OCI-M2 (cell line): ENCODE measurements at regions not wholly inside any gene's neighbourhood (a gene's known extent, or its start where the extent isn't known, plus 50 kb on each side); places are given as distances from the start of the nearest gene placed in this dataset.

Experiments used
- DNase-seq: peaks from one replicate; lab custom pipeline; 2025; ENCODE audit not compliant: unreplicated experiment; lab: John Stamatoyannopoulos, UW

DNA sequence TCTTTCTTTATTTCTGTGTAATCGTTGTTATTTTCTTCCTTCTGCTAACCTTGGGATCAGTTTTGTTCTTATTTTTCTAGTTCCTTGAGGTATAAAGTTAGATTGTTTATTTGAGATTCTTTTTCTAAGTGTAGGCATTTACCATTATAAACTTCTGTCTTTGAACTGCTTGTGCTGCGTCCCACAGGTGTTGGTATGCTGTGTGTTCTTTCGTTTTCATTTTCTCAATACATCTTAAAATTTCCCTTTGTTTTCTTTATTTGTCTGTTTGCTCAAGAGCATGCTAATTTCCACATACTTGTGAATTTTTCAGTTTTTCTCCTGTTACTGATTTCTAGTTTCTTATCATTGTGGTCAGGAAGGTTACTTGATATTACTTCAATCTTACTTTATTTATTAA is 873.8 kb upstream of the GCFC2 start:
- no peak for DNase-seq

DNA sequence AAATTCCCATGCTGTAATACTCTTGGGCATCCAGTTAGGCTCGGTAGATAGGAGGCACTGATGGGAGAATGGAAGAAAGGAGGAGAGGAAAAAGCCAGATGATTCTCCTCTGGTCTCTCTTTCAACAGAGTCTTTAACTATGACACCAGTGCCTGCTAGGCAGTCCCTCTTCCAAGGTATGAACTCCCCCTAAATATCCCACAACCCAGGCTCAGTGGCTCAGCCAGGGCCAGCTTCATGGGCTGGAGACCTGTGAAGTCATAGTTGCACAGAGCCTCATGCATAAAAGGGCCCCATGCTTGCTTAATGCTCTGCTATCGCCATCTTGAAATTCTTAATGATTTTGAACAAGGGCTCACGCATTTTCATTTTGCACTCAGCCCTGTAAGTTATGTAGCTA is 869.2 kb upstream of the GCFC2 start:
- no peak for DNase-seq

DNA sequence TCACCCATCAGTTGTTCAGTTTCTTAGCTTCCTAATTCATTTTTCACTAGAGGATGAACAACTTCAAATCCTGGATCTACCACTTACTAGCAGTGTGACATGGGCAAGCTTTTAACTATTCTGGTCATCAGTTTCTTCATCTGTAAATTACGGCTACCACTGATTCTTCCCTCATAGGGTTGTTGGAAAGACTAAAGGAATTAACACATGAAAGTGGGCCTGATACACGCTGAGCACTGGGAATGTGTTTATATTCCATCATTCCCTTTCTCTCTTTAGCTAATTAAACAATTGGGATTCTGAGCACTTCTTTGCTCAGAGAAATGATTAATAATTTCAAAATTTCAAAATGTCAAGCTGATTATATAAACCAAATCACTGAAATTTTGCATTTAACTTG is 862.3 kb upstream of the GCFC2 start:
- DNase-seq = no peak

DNA sequence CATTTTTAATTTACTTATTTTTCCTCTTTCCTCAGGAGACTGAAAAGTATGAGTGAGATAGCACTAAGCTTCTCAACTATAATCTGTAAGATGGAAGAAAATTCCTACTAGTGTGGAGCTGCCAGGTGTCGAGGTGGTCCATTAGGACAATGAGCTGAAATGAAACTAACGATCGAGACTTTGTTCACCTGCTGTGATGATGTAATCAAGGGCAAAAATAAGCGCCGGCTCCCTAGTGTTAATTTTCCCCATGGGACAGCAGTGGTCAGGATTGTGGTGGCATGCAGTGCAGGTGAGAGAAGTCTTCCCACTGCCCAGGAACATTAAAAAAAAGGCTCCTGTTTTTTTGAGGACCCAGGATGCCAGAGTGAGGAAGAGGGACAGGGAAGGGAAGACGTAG is 859.1 kb upstream of the GCFC2 start:
- DNase-seq = no peak

DNA sequence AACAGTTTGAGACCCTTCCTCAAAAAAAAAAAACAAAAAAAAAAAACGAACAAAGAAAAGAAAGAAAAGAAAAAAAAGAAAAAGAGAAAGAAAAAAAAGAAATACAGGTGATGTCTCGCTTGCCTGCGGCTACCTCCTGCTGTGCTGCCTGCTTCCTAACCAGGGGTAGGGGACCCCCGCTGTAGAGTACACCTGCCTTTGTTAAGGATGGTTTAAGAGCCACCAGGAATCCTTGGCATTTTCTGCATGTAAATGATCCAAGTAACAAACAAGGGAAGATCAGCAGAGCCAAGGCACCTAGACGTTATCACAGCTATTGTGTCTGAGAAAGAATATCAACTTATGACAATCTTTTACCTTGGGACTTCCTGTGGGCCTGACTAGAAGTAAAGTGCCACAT is 856.8 kb upstream of the GCFC2 start:
- no peak for DNase-seq

DNA sequence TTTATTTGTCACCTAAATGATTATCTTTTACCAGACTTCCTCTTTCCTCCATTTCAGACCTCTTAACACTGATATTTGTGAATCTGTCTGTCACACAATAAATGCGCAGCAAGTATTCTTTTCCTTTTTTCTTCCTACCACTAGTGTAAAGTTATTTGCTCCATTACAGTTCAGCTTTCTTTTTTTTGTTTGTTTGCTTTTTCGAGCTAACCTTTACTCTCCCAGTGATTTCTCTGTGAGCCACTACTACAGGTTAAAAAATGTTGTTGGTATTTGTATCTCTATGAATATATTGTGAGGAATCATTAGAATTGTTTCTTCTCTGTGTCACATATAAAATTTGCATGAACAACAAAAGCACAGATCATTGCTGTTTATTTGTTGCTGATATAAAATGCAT is 854.0 kb upstream of the GCFC2 start:
- DNase-seq = no peak

DNA sequence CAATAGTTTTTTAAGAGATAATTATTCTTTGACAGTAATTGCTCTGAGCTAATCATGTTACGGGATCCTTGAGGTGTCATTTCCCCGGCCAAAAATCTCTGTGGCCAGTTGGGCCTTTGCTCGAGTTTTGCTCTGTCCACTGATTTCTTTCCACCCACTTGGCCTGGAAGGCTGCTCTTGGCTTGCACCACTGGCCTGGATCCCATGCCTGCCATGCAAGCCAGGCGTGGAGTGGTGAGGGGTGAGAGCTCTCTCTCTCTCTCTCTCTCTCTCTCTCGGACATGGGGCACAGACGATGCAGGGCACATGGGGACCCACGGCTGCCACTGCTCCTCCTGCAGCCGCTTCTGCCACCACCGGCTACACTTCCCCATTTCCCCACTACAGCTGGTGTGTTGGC is 853.0 kb upstream of the GCFC2 start:
- DNase-seq = no peak

DNA sequence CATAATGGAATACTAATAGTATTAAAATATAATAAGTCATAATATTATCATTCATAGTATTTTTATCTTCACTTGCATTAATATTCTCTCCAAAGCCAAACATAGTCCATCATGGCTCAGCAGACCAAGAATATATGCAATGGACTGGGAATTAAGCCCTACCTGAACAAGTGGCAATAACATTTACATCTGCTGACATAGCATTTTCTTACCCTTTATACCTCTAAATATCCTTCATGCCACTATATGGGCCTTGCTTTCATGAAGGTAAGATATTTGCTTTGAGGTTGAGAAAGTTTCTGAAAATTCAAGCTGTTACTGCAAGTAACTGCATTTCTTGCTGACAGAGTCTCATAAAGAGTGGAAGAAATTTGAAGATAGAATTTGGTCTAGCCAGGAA is 847.4 kb upstream of the GCFC2 start:
- DNase-seq = no peak

DNA sequence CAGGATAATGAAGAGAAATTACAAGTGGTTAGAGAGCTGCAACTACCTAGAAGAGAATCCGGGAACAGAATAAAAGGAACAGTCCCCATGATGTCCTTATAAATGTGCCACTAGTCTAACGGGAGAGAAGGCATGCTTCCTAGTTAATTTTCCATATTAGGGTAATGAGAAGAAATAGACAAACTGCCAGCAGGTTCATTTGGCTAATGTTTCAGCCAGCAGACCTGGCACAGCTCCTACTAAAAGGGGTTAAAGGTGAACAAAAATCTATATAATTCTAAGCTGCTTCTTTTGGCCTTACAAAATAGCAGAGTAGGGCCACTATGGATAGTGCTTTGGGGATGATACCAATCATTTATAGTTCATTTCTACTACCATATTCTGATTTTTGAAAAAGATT is 845.3 kb upstream of the GCFC2 start:
- no peak for DNase-seq

DNA sequence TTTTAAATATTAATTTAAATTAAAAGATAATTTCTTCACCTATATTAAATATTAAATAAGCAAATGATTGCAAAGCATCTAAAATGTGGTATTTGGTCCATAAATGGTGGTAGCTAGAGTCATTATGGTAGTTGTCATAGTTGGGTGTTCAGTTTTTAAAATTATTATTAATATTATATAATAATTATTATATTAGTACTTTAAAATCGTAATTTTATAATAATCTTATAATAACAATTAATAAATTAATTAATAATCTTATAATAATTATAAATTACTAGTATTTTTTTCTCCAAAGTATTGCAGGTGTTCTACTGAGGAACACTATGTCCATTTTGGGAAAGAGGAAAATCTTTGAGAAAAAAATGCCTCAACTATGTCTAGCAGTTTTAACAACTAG is 835.5 kb upstream of the GCFC2 start:
- no peak for DNase-seq

DNA sequence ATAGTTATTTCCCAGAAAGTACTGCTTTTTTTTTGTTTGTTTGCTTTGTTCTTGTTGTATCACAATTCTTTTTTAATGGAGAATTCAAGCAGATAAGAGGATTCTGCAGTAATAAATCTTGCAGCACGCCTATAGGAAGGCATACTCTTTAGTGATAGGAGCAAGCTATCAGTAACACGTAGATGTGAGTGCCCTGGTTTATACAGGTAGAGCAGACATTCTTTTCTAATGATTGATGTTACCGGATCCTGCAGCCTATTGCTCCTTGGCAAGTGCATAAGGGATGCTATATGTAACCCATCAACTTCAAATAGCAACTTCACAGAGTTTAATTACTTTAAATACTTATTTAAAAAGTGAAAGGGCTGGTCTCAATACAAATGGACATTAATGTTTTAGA is 834.2 kb upstream of the GCFC2 start:
- no peak for DNase-seq

DNA sequence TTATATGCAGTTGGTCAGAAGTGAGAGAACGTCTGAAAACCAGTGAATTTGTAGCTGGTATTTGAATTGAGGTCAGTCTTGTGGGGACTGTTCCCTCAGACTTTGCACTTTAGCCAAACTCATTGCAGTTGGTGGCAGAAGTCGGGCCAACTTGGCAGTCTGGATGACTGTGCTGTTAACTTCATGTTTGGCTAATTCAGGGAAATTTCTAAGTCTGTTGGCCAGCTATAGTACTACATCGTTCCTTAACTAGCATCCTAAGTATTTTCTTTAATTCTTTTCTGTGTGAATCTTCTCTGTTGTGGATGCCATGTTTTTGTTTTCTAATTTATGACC is 806.8 kb upstream of the GCFC2 start:
- no peak for DNase-seq

DNA sequence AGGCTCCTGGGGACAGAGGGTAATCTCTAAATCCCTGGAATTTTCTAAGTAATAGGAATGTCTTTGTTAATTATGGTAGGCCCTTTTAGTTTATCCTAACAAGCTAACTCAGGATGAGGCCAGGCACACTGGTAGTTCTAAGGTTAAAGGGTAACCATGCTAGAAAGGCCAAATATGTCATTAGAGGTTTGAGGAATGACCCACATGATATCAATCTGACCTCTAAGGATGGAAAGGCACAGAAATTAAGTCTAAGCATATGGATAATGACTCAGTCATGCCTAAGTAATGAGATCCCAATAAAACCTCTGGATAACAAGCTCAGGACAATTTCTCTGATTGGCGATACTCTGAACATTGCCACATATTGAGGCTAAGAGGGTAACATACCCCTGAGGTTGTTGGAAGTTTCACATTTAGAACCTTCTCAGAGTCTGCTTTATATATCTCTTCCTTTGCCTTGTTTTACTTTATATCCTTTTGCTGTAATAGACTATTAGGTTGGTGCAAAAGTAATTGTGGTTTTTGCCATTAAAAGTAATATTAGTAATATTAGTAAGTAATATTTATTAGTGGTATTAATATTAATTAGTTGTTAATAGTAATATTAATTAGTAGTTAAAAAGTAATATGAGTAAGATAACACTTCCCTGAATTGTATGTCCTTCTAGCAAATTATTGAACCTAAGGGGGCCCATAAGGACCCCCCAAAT is 806.3 kb upstream of the GCFC2 start:
- no peak for DNase-seq

DNA sequence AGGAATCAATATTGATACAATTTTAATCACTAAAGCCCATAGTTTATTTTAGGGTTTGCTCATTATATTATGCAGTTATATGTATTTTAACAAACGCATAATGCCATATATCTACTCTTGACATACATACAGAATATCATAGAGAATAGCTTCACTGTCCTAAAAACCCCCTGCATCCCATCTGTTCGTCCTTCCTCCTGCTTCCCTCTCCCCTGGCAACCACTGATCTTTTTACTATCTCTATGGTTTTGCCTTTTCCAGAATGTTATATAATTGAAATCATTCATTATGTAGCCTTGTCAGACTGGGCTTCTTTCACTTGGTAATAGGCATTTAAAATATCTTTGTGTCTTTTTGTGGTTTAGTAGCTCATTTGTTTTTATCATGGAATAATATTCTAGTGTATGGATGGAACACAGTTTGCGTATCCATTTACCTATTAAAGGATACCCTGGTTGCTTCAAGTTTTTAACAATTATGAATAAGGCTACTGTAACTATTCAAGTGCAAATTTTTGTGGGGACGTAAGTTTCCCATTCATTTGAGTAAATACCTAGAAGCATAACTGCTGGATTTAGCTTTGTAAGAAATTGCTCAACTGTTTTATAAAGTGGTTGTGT is 801.6 kb upstream of the GCFC2 start:
- DNase-seq = no peak

DNA sequence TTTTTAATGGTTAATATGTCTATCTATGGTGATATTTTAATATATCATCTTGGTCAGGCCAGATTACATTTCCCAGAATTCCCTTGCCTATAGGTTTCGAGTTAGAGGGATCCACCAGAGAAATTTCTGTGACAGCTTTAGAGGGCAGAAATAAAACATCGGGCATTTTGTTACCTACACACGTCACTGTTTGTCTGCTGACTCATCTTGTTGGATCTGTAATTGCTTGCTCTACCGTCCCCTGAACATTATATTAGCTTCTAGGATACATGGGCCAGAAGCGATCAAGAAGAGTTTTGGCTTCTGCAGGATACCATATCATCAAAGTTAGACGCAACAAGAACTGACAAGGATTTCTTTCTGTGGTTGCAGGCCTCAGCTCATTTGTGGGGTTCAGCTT is 795.8 kb upstream of the GCFC2 start:
- DNase-seq = no peak

DNA sequence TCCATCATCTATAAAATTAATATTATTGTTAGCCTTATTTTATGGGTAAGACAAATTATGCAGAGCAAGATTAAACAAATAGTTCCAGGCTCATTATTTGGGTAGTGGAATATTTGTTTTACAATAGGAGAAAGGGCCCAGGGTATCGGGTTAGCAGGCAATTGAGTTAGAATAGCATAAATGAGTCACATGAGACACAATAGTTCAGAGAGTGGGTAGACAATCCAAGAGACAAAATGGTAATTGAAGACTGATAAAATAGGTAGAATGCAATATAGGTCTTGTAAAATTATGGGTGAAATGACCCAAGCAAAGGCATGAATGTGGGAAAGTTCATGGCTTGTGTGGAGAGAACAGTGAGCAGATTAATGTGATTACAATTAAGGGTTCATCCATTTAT is 790.9 kb upstream of the GCFC2 start:
- no peak for DNase-seq

DNA sequence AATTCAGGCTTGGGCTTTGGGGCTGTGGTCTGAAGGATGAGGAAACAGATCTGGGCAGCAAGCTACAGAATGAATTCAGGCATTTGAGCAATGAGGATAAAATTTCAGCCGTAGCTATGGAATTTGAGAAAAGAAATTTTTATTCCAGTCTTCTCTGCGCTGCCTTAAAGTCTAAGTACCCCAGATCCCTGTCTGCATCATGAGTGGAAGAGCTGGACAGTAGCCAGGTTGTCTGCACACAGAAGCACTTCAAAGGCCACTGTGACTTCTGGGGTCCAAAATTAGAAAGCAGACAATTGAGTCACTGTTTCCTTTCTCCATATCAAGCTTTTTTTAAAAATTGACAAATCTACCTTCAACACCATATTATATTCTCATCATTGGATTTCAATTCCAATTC is 787.6 kb upstream of the GCFC2 start:
- DNase-seq = no peak

DNA sequence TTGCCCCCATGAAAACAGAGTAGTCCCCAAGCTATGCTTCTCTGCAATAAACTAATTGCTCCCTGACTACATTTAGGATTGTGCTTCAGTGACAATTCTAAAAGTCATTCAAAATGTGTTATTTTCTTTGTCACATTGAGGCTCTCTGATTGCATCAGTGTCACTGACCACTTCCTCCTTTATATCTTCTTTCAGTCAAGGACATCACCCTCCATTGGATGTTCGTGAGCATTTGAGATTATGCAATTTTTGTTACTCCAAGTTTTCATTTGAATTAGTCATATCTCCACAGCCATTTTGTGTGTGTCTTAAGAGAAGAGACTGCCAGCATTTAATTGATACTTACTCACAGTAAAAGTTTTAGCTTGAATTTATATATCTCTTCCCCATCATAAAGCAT is 780.8 kb upstream of the GCFC2 start:
- DNase-seq = no peak

DNA sequence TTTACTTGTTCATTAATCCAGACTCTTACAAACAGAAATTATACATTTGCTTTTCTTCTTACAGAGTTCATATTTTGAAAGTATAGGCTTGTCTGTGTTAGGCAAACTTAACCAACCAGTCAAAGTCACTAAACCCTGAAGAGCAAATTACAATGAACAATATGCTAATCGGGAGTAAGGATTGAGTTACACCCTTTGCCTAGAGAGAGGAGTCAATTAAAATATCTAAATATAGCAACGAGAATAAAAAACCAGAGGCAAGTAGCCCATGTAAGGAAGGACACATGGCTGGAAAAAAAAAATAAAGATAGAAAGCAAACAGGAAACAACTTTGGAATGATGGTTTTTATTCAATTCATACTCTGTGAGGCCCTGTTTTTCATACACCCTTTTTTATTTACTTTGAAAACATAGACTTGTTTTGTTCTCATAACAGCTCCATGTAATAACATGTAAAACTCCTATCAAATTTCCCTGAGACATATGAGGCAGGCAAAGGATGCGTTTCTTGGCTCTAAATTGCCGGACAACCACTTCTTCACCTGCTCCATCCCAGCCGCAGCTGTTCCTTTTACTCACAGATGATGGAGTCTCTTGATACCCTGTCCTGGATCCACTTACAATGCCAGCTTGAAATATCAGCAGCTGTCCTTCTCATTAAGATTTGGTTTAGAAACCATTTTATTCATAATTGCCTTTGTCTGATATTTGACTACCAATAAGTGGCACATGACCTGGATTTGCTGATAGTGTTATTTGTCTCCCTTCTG is 767.7 kb upstream of the GCFC2 start:
- no peak for DNase-seq

DNA sequence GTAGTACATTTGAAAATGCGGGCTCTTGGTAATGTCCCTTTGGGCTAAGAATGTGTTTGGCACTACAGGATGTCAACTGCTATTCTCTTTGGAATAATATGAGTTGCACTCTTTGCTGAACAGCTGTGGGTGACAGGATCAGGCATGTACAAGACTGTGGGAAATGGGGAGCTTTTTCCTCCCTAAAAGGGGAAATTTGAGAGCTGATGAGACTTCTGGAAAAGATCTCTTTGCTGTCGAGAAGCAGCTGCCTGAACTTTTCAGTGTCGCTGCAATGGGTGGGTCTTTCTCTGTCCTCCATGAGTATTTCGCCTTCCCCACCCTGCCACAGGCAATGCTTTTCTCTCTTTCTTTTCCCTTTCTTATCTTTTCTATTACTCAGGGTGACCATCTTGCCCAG is 762.2 kb upstream of the GCFC2 start:
- DNase-seq = no peak

DNA sequence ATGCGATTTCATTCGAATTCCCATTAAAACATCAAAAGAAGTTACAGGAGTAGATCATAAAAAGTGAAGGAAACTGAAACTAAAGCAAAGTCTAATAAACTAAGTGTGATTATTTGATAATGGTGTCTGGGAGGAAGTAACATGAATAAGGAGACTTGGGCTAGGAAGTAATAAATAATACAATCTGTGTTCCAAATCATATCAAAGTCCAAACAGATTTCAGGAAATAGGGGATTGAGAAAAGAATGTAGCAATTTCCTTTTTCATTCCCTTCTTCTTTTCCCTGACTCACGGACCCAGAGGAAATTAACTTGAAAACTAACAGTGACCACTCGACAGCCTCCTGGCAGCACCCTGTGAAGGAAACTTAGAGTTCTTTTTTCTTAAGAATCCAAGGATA is 758.4 kb upstream of the GCFC2 start:
- no peak for DNase-seq

DNA sequence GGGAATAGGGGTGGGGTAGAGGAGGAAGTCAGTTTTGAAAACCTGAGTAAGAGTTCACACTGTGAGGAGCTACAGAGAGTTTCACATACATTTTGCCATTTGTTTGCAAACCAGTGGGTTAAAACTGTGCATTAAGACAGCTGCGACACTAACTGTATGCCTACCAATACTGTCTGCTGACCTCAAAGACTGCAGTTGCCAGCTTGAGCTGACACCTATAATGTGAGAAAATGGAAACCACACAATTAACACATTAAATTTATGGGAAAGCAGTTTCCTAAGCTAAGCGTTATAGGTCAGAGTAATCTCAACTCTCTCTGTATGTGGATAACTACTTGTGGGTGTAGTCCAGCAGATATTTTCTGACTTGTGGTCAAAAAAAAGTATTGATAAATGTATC is 756.6 kb upstream of the GCFC2 start:
- no peak for DNase-seq

DNA sequence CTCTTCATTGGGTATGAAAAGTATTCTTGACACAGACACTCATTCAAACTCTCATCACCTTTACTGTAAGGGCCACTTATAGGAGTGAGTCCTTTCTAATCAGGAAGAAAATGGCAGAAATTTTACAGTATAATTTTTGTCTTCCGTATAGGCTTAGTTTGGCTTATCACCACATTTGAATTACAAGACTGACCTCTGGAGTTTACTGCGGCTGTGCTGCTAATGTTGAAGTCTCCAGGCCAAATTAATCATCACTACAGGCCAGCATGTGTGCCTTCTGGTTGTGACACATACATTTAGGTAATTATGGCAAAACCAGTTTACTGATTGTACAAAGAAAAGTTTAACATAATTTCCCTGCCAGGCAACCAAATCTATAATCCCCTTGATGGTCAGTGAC is 753.6 kb upstream of the GCFC2 start:
- DNase-seq = no peak
